Mammary epithelial cell (primary cell): ENCODE measurements at regions not wholly inside any gene's neighbourhood (a gene's known extent, or its start where the extent isn't known, plus 50 kb on each side); places are given as distances from the start of the nearest gene placed in this dataset.
"Not testable (repeated sequence)": the region's sequence is repeated elsewhere in the genome, so short reads cannot be mapped to it uniquely, and the experiment has no call there.

Source experiments
- EZH2 ChIP-seq: IDR thresholded peaks from 2 replicates; pipeline ENCODE4 v1.6.1; 2012; ENCODE audit warnings: low read length, inconsistent platforms, borderline replicate concordance
- TF ChIP-seq, protein P1 (sequence below), 2 donors: IDR thresholded peaks in 1 of 2; conservative IDR thresholded peaks in 1 of 2; 2 replicates each; pipeline ENCODE4 v1.5.1; 2011 to 2012; ENCODE audit warnings: inconsistent platforms in 2 of 2, low read length in 2 of 2, mild to moderate bottlenecking in 2 of 2, control low read depth in 1 of 2, low read depth in 1 of 2; ENCODE audit not compliant: insufficient read depth in 1 of 2; ENCODE audit errors: extremely low read depth in 1 of 2

DNA sequence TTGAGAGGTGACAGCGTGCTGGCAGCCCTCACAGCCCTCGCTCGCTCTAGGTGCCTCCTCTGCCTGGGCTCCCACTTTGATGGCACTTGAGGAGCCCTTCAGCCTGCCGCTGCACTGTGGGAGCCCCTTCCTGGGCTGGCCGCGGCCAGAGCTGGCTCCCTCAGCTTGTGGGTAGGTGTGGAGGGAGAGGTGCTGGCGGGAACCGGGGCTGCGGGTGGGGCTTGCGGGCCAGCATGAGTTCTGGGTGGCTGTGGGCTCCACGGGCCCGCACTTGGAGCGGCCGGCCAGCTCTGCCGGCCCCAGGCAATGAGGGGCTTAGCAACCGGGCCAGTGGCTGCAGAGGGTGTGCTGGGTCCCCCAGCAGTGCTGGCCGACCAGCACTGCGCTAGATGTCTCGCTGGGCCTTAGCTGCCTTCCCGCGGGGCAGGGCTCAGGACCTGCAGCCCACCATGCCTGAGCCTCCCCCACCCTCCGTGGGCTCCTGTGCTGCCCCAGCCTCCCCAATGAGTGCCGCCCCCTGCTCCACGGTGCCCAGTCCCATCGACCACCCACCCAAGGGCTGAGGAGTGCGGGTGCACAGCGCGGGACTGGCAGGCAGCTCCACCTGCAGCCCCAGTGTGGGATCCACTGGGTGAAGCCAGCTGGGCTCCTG, 62.2 kb upstream of the VWC2 start:
- TF ChIP-seq, protein P1, sequence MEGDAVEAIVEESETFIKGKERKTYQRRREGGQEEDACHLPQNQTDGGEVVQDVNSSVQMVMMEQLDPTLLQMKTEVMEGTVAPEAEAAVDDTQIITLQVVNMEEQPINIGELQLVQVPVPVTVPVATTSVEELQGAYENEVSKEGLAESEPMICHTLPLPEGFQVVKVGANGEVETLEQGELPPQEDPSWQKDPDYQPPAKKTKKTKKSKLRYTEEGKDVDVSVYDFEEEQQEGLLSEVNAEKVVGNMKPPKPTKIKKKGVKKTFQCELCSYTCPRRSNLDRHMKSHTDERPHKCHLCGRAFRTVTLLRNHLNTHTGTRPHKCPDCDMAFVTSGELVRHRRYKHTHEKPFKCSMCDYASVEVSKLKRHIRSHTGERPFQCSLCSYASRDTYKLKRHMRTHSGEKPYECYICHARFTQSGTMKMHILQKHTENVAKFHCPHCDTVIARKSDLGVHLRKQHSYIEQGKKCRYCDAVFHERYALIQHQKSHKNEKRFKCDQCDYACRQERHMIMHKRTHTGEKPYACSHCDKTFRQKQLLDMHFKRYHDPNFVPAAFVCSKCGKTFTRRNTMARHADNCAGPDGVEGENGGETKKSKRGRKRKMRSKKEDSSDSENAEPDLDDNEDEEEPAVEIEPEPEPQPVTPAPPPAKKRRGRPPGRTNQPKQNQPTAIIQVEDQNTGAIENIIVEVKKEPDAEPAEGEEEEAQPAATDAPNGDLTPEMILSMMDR (conservative IDR thresholded peaks at IDR 0.05 in 1 of 2, IDR thresholded peaks at IDR 0.05 in 1 of 2; ENCODE audit: extremely low read depth in 1 of 2, insufficient read depth in 1 of 2, low read depth in 1 of 2, low read length in 2 of 2): not testable (repeated sequence)
- TF ChIP-seq EZH2: not testable (repeated sequence)
